ENCODE measurements at regions not wholly inside any gene's neighbourhood (a gene's known extent, or its start where the extent isn't known, plus 50 kb on each side); places are given as distances from the start of the nearest gene placed in this dataset.

DNA sequence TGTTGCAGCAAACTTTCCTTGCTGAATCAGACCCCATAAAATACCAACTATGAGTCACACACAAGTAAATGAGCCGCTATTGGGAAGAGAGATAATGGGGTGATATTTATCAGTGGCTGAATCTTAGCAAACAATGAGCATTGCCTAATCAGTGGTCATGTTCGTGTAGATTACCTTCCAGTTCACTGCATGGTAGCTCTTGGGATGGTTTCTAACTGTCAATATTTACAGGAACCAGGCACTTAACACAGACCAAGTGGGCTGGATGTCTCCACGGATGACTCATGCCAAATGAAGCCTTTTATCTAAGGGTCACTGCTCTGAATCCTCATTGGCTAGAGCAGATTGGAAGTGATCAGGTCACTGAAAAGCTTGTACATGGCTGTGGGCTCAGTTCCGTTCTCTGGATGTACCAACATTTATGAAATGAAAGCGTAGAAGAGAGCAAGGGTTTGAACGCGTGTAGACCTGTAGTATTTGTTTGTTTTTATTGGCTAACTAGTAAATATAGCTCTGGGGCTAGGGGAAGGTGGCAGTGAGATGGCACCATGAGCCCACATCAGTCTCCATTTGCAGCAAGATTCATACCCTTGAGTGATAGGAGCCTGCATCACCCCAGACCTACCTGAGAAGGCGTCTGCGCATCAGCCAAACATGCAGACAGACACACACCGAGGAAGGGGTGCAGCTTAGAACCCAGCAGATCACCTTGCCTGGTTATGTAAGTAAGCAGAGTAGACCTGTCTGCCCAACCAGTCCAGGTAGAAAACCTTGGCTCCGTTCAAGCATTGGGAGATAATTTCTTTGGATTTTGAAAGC, 153.3 kb downstream of the TOMM20 start (continued):
- TF ChIP-seq, protein P1, sequence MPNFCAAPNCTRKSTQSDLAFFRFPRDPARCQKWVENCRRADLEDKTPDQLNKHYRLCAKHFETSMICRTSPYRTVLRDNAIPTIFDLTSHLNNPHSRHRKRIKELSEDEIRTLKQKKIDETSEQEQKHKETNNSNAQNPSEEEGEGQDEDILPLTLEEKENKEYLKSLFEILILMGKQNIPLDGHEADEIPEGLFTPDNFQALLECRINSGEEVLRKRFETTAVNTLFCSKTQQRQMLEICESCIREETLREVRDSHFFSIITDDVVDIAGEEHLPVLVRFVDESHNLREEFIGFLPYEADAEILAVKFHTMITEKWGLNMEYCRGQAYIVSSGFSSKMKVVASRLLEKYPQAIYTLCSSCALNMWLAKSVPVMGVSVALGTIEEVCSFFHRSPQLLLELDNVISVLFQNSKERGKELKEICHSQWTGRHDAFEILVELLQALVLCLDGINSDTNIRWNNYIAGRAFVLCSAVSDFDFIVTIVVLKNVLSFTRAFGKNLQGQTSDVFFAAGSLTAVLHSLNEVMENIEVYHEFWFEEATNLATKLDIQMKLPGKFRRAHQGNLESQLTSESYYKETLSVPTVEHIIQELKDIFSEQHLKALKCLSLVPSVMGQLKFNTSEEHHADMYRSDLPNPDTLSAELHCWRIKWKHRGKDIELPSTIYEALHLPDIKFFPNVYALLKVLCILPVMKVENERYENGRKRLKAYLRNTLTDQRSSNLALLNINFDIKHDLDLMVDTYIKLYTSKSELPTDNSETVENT (CRISPR knock-in tag; IDR thresholded peaks at IDR 0.05): no peak
- TF ChIP-seq CBX3 (IDR thresholded peaks at IDR 0.05; ENCODE audit: borderline replicate concordance in 1 of 2, low read length in 2 of 2) (peak in 1 of 2 experiments; percentile 71; a peak in 1 of 3 replicates), CBX1 (IDR thresholded peaks at IDR 0.05; ENCODE audit: low read depth) (no peak), MTA2 (IDR thresholded peaks at IDR 0.05; ENCODE audit: low read depth) (peak; percentile 91), RNF2 (IDR thresholded peaks at IDR 0.05) (peak; percentile 99), C11orf30 (IDR thresholded peaks at IDR 0.05; ENCODE audit: low read depth) (peak; percentile 76), ZNF644 (tag; IDR thresholded peaks at IDR 0.05; ENCODE audit: low read depth) (peak; percentile 78), MAFK (IDR thresholded peaks at IDR 0.05; ENCODE audit: low read length) (0 out of 2 replicates have a peak, but pooled peaks have one; percentile 61), KAT8 (IDR thresholded peaks at IDR 0.05; ENCODE audit: low read depth) (no peak), MTA3 (IDR thresholded peaks at IDR 0.05; ENCODE audit: borderline replicate concordance) (peak; percentile 92; the same call in 1 of the 2 replicates), HDAC6 (IDR thresholded peaks at IDR 0.05; ENCODE audit: low read depth, low read length) (no peak), POLR2A (conservative IDR thresholded peaks at IDR 0.05) (0 out of 2 replicates have a peak, but pooled peaks have one; percentile 46), CHAMP1 (IDR thresholded peaks at IDR 0.05) (peak; percentile 97), GTF2F1 (IDR thresholded peaks at IDR 0.05; ENCODE audit: low read depth, low read length) (no peak), FOXA3 (CRISPR knock-in tag; conservative IDR thresholded peaks at IDR 0.05 in 1 of 2, IDR thresholded peaks at IDR 0.05 in 1 of 2) (peak; percentile 88 to 99; a peak in 3 of 4 replicates), TFAM (CRISPR knock-in tag; conservative IDR thresholded peaks at IDR 0.05) (no peak), ZBTB33 (CRISPR knock-in tag; IDR thresholded peaks at IDR 0.05) (peak; percentile 41; the same call in 1 of the 2 replicates)
- TF ChIP-seq, protein P2, sequence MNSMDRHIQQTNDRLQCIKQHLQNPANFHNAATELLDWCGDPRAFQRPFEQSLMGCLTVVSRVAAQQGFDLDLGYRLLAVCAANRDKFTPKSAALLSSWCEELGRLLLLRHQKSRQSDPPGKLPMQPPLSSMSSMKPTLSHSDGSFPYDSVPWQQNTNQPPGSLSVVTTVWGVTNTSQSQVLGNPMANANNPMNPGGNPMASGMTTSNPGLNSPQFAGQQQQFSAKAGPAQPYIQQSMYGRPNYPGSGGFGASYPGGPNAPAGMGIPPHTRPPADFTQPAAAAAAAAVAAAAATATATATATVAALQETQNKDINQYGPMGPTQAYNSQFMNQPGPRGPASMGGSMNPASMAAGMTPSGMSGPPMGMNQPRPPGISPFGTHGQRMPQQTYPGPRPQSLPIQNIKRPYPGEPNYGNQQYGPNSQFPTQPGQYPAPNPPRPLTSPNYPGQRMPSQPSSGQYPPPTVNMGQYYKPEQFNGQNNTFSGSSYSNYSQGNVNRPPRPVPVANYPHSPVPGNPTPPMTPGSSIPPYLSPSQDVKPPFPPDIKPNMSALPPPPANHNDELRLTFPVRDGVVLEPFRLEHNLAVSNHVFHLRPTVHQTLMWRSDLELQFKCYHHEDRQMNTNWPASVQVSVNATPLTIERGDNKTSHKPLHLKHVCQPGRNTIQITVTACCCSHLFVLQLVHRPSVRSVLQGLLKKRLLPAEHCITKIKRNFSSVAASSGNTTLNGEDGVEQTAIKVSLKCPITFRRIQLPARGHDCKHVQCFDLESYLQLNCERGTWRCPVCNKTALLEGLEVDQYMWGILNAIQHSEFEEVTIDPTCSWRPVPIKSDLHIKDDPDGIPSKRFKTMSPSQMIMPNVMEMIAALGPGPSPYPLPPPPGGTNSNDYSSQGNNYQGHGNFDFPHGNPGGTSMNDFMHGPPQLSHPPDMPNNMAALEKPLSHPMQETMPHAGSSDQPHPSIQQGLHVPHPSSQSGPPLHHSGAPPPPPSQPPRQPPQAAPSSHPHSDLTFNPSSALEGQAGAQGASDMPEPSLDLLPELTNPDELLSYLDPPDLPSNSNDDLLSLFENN (IDR thresholded peaks at IDR 0.05; ENCODE audit: low read depth in 2 of 2, low read length in 2 of 2): peak in 1 of 2 experiments; percentile 86; a peak in 2 of 4 replicates

All from K562 (cell line).